NB4 (cell line): ENCODE measurements at regions not wholly inside any gene's neighbourhood (a gene's known extent, or its start where the extent isn't known, plus 50 kb on each side); places are given as distances from the start of the nearest gene placed in this dataset.

ENCODE experiments used
- DNase-seq: peaks from one replicate; pipeline ENCODE4 v3.0.0; 2010; ENCODE audit warnings: low read depth
- H3K4me3 ChIP-seq: one replicate; pipeline ENCODE4 v1.5.1; 2011; ENCODE audit warnings: mild to moderate bottlenecking, low read depth, low read length, moderate library complexity
- MYC ChIP-seq: IDR thresholded peaks from 2 replicates; pipeline ENCODE4 v1.6.1; 2011; ENCODE audit warnings: low read depth, low read length
- POLR2A ChIP-seq: IDR thresholded peaks from 2 replicates; pipeline ENCODE4 v1.6.1; 2011; ENCODE audit warnings: mild to moderate bottlenecking; ENCODE audit not compliant: insufficient read length; ENCODE audit errors: extremely low read depth
- TF ChIP-seq, protein P1 (sequence below): IDR thresholded peaks from one replicate; pipeline ENCODE4 v1.5.1; 2012; ENCODE audit warnings: low read depth, low read length
- TF ChIP-seq, protein P2 (sequence below): IDR thresholded peaks from 2 replicates; pipeline ENCODE4 v1.6.1; 2011; ENCODE audit warnings: low read depth, low read length

DNA sequence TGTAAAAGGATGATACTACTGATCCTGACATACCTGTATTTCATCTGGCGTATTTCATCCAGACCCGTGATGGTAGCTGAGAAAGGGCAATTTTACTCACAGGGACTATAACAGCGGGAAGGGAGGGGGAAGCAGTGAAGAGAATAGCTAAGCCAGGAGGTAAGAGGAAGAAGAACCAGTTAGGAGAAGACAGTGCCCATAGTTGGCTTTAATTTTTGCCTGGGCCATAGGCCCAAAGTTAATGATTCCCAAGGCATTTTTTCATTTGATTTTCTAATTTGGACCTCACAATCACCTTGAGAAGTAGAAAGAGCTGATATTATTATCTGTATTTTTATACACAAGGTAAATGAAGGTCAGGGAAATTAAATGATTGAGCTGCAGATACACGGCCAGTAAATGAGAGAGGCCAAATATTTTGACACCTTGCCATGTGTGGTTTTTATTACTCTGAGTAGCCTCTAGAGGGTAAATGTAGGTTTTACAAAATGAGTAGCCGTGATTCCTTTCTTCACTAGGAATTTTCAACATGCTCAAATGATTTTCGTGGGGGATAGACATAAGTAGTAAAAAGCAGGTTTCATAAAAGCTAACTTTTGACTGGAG lies 382.2 kb downstream of the FUT8 start:
- TF ChIP-seq MYC (no peak), POLR2A (no peak)
- TF ChIP-seq, protein P1, sequence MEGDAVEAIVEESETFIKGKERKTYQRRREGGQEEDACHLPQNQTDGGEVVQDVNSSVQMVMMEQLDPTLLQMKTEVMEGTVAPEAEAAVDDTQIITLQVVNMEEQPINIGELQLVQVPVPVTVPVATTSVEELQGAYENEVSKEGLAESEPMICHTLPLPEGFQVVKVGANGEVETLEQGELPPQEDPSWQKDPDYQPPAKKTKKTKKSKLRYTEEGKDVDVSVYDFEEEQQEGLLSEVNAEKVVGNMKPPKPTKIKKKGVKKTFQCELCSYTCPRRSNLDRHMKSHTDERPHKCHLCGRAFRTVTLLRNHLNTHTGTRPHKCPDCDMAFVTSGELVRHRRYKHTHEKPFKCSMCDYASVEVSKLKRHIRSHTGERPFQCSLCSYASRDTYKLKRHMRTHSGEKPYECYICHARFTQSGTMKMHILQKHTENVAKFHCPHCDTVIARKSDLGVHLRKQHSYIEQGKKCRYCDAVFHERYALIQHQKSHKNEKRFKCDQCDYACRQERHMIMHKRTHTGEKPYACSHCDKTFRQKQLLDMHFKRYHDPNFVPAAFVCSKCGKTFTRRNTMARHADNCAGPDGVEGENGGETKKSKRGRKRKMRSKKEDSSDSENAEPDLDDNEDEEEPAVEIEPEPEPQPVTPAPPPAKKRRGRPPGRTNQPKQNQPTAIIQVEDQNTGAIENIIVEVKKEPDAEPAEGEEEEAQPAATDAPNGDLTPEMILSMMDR = no peak
- TF ChIP-seq, protein P2, sequence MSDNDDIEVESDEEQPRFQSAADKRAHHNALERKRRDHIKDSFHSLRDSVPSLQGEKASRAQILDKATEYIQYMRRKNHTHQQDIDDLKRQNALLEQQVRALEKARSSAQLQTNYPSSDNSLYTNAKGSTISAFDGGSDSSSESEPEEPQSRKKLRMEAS = no peak

DNA sequence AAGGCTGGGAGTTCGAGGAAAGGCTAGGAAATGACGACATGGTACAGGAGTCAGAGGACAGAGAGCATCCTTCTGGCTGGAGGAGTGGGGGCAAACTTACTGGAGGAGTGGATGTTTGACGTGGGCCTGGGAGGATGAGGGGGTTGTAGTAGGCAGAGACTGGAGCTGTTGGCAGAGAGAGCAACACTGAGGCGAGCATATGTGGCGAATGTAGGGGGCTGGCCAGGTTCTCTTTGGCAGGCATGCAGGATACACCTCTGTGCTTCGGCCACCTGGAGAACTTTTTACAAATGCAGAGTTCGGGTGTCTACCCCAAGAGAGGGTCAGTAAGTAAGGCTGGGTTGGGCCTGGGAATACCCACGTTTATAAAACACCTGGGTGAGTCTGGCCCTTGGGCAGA lies 385.7 kb downstream of the FUT8 start:
- no peak overlapping the region for H3K4me3 ChIP-seq
- DNase-seq = no peak
- TF ChIP-seq, protein P2 = no peak
- TF ChIP-seq, protein P1 = no peak
- TF ChIP-seq POLR2A = no peak
- no peak for TF ChIP-seq MYC

More for the DNA sequence above, 382.2 kb downstream of the FUT8 start:
- H3K4me3 ChIP-seq = no peak overlapping the region
- DNase-seq = no peak

DNA sequence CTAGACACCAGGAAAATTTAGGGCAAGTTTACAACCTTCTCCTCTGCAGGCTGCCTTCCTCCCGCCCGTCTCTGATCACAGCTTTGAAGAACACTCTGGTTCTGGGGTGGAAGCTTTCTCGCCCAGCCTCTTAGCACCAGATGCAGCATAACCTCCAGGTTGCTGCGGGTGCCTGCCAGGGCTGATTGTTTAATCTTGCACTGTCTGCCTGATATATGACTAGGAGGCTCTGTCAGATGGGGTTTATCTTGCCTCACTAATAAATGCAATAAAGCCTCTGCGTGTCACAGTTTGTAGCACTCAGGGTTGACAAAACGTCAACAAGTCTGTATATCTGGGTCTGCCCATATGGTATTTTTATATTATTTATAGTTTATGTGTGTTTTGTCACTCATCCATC lies 388.2 kb downstream of the FUT8 start:
- no peak for DNase-seq
- TF ChIP-seq MYC (no peak), POLR2A (no peak)
- TF ChIP-seq, protein P1 = no peak
- TF ChIP-seq, protein P2 = no peak
- no peak overlapping the region for H3K4me3 ChIP-seq

DNA sequence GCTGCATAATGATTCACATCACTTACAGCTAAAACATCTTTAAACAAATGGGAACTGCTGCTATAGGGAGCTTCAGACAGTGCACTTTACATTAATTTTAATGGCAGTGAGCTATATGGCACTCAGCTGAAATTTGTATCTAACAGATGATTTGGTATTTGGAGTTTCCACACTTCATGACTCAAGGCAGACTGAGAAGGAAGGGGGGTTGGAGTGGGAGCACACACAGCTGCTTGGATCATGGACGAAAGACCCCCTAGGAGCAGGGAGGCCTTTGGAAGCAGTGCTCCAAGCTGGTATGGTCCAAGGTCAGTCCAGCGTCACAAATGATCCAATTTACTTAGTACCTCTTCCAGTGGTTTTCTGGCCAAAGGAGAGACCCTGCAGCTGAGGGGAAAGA lies 389.7 kb downstream of the FUT8 start:
- H3K4me3 ChIP-seq = no peak overlapping the region
- TF ChIP-seq, protein P1 = no peak
- TF ChIP-seq POLR2A (no peak), MYC (no peak)
- TF ChIP-seq, protein P2 = no peak
- DNase-seq = no peak

DNA sequence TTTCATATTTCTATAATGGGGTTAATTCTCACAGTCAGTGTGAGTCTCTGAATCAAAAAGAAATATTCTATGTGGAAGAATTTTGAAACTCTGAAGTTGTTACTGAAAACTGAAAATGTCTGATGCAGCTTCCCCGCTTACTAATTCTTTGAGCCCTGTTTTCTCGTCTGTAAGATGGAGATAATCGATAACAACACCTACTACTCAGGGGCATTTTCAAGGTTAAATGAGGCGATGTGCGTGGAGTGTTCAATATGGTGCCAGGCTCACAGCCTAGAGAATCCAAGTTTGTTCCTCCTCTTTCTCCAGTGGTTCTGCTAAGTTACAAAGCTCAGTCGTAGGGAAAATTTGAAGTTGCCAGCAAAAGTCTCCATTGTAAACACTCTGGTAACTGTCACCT lies 391.4 kb downstream of the FUT8 start:
- H3K4me3 ChIP-seq = no peak overlapping the region
- no peak for DNase-seq
- no peak for TF ChIP-seq MYC
- TF ChIP-seq, protein P2 = no peak
- no peak for TF ChIP-seq POLR2A
- TF ChIP-seq, protein P1 = no peak
